ENCODE measurements at regions not wholly inside any gene's neighbourhood (a gene's known extent, or its start where the extent isn't known, plus 50 kb on each side); places are given as distances from the start of the nearest gene placed in this dataset.
A peak's percentile ranks its signal among the peaks of the same experiment; 100 is the strongest.

- no peak for DNase-seq (ENCODE audit: low read depth)
- H3K4me3 ChIP-seq (ENCODE audit: low read depth, low read length), result no peak overlapping the region
- no peak for TF ChIP-seq CTCF (conservative IDR thresholded peaks at IDR 0.05; ENCODE audit: low read depth, low read length)
Measured at GRCh38 chr6:97687916-97688315, 404.9 kb upstream of the MMS22L start.

- TF ChIP-seq CTCF (conservative IDR thresholded peaks at IDR 0.05; ENCODE audit: low read depth, low read length), result no peak
- no peak overlapping the region for H3K4me3 ChIP-seq (ENCODE audit: low read depth, low read length)
- no peak for DNase-seq (ENCODE audit: low read depth)
Measured at GRCh38 chr6:97689078-97689754, 406.2 kb upstream of the MMS22L start.

GRCh38 chr6:97697456-97697855 lies 414.4 kb upstream of the MMS22L start:
- H3K4me3 ChIP-seq (ENCODE audit: low read depth, low read length), result no peak overlapping the region
- DNase-seq (ENCODE audit: low read depth), result peak; percentile 39
- no peak for TF ChIP-seq CTCF (conservative IDR thresholded peaks at IDR 0.05; ENCODE audit: low read depth, low read length)

GRCh38 chr6:97701801-97702200 lies 418.8 kb upstream of the MMS22L start:
- DNase-seq (ENCODE audit: low read depth), result no peak
- no peak for TF ChIP-seq CTCF (conservative IDR thresholded peaks at IDR 0.05; ENCODE audit: low read depth, low read length)
- H3K4me3 ChIP-seq (ENCODE audit: low read depth, low read length), result no peak overlapping the region

GRCh38 chr6:97702248-97702647 lies 419.2 kb upstream of the MMS22L start:
- TF ChIP-seq CTCF (conservative IDR thresholded peaks at IDR 0.05; ENCODE audit: low read depth, low read length), result no peak
- DNase-seq (ENCODE audit: low read depth), result no peak
- H3K4me3 ChIP-seq (ENCODE audit: low read depth, low read length), result no peak overlapping the region

GRCh38 chr6:97703661-97704060 lies 420.6 kb upstream of the MMS22L start:
- TF ChIP-seq CTCF (conservative IDR thresholded peaks at IDR 0.05; ENCODE audit: low read depth, low read length), result no peak
- H3K4me3 ChIP-seq (ENCODE audit: low read depth, low read length), result no peak overlapping the region
- DNase-seq (ENCODE audit: low read depth), result no peak

- no peak overlapping the region for H3K4me3 ChIP-seq (ENCODE audit: low read depth, low read length)
- peak; percentile 65 for TF ChIP-seq CTCF (conservative IDR thresholded peaks at IDR 0.05; ENCODE audit: low read depth, low read length)
- no peak for DNase-seq (ENCODE audit: low read depth)
Measured at GRCh38 chr6:97705568-97705967, 422.6 kb upstream of the MMS22L start.

All from epithelial cell of proximal tubule (primary cell).